A549 (cell line): ENCODE measurements at regions not wholly inside any gene's neighbourhood (a gene's known extent, or its start where the extent isn't known, plus 50 kb on each side); places are given as distances from the start of the nearest gene placed in this dataset.
A peak's percentile ranks its signal among the peaks of the same experiment; 100 is the strongest.
"Not testable (repeated sequence)": the region's sequence is repeated elsewhere in the genome, so short reads cannot be mapped to it uniquely, and the experiment has no call there.

Experiments
- ATAC-seq, 2 experiments: fragments of 200-7000 bp in 1 of 2; fragments of >200 bp in 1 of 2; cut with Nextera tagmentation in 1 of 2; cut with Tn5 transposase in 1 of 2; 3 replicates each; pipeline versions ENCODE4 v1.8.0 to v1.9.1; 2018 to 2020; ENCODE audit warnings: mild to moderate bottlenecking in 1 of 2, moderate library complexity in 1 of 2
- CTCF ChIA-PET: fragments of 300-600 bp; sonication (Branson Sonifier 250); formaldehyde crosslinking; extraction: SDS; loops from one replicate; lab custom pipeline; 2021; ENCODE audit warnings: antibody characterized with exemption, inconsistent platforms; lab: Yijun Ruan, JAX
- POLR2A ChIA-PET: fragments of 350-600 bp; formaldehyde crosslinking; extraction: SDS; loops from one replicate; lab custom pipeline; 2021; ENCODE audit warnings: antibody characterized with exemption, inconsistent platforms; lab: Yijun Ruan, JAX
- DNase-seq, 2 experiments: peaks; one replicate each; pipeline versions ENCODE4 v3.0.0 to v3.0.0-alpha.2; 2011 to 2016; ENCODE audit warnings: low read depth in 1 of 2, low spot score in 1 of 2
- FAIRE-seq: peaks from 2 replicates; lab custom pipeline; 2011; peaks lifted over from hg19 to GRCh38; lab: Jason Lieb, UNC
- H3K27ac ChIP-seq, 2 experiments: fragments of >200 bp; sonication (Bioruptor Twin); formaldehyde crosslinking; 3 replicates each; pipeline ENCODE4 v1.5.1; 2016 to 2017
- H3K4me1 ChIP-seq: fragments of >200 bp; sonication (Bioruptor Twin); formaldehyde crosslinking; 3 replicates; pipeline ENCODE4 v1.6.1; 2016
- H3K4me2 ChIP-seq: fragments of >200 bp; sonication (Bioruptor Twin); formaldehyde crosslinking; 3 replicates; pipeline ENCODE4 v1.6.1; 2016
- H3K4me3 ChIP-seq: fragments of >200 bp; sonication (Bioruptor Twin); formaldehyde crosslinking; 3 replicates; pipeline ENCODE4 v1.5.1; 2016
- H3K9me3 ChIP-seq: fragments of >200 bp; sonication (Bioruptor Twin); formaldehyde crosslinking; 3 replicates; pipeline ENCODE4 v1.6.1; 2016
- CBX2 ChIP-seq: fragments of 200-600 bp; sonication (generic); IDR thresholded peaks from 2 replicates; pipeline ENCODE4 v1.6.1; 2016; ENCODE audit warnings: low read depth, mild to moderate bottlenecking, borderline replicate concordance
- CHD2 ChIP-seq: fragments of 150-350 bp; IDR thresholded peaks from 2 replicates; pipeline ENCODE4 v1.6.1; 2014; ENCODE audit warnings: low read length; ENCODE audit not compliant: partially characterized antibody
- CHD4 ChIP-seq: fragments of 200-600 bp; sonication (generic); IDR thresholded peaks from 2 replicates; pipeline ENCODE4 v1.6.1; 2016; ENCODE audit warnings: antibody characterized with exemption, mild to moderate bottlenecking, borderline replicate concordance
- CTCF ChIP-seq: fragments of >200 bp; sonication (Bioruptor Twin); formaldehyde crosslinking; IDR thresholded peaks from 3 replicates; pipeline ENCODE4 v1.5.1; 2016
- EP300 ChIP-seq, 2 experiments: fragments of >200 bp; sonication (Bioruptor Twin); formaldehyde crosslinking; IDR thresholded peaks; 2 replicates in 1 of 2; 3 replicates in 1 of 2; pipeline ENCODE4 v1.6.1; 2016 to 2017
- FOSB ChIP-seq: fragments of 250-450 bp; sonication (Bioruptor Pico); IDR thresholded peaks from 2 replicates; pipeline ENCODE4 v1.5.0; 2020; ENCODE audit warnings: mild to moderate bottlenecking, moderate library complexity
- FOSL2 ChIP-seq, 2 experiments: fragments of 450-650 bp in 1 of 2; fragments of >200 bp in 1 of 2; sonication (Bioruptor Twin) in 1 of 2; formaldehyde crosslinking; IDR thresholded peaks; 2 replicates each; pipeline versions ENCODE4 v1.5.0 to v1.6.1; 2016 to 2020; ENCODE audit warnings: mild to moderate bottlenecking in 1 of 2, moderate library complexity in 1 of 2
- HEYL ChIP-seq: fragments of 250-450 bp; sonication (Bioruptor Pico); IDR thresholded peaks from 2 replicates; pipeline ENCODE4 v1.8.0; 2021; ENCODE audit warnings: mild to moderate bottlenecking, moderate library complexity
- HMGXB4 ChIP-seq: fragments of 250-450 bp; sonication (Bioruptor Pico); IDR thresholded peaks from 2 replicates; pipeline ENCODE4 v1.5.0; 2021; ENCODE audit warnings: mild to moderate bottlenecking, moderate library complexity, borderline replicate concordance
- KDM1A ChIP-seq: fragments of 200-600 bp; sonication (generic); IDR thresholded peaks from 2 replicates; pipeline ENCODE4 v1.6.1; 2016; ENCODE audit warnings: low read depth, mild to moderate bottlenecking
- MAFK ChIP-seq: fragments of 450-650 bp; IDR thresholded peaks from 2 replicates; pipeline ENCODE4 v1.6.1; 2014; ENCODE audit not compliant: partially characterized antibody
- RAD21 ChIP-seq, 2 experiments: fragments of >200 bp in 1 of 2; sonication (Bioruptor Twin) in 1 of 2; formaldehyde crosslinking in 1 of 2; IDR thresholded peaks in 1 of 2; conservative IDR thresholded peaks in 1 of 2; 2 replicates in 1 of 2; 3 replicates in 1 of 2; pipeline ENCODE4 v1.6.1; 2012 to 2018; ENCODE audit warnings: inconsistent platforms in 1 of 2
- SMC3 ChIP-seq: fragments of >200 bp; sonication (Bioruptor Twin); formaldehyde crosslinking; IDR thresholded peaks from 3 replicates; pipeline ENCODE4 v1.6.1; 2018; ENCODE audit warnings: inconsistent platforms
- ZC3H11A ChIP-seq: fragments of 450-650 bp; IDR thresholded peaks from 2 replicates; pipeline ENCODE4 v1.6.1; 2014; ENCODE audit warnings: antibody characterized with exemption, mild to moderate bottlenecking
- ZFP36 ChIP-seq: fragments of 450-650 bp; IDR thresholded peaks from 2 replicates; pipeline ENCODE4 v1.6.1; 2014; ENCODE audit warnings: borderline replicate concordance; ENCODE audit not compliant: partially characterized antibody
- ZNF302 ChIP-seq: fragments of 250-450 bp; sonication (Bioruptor Pico); IDR thresholded peaks from 2 replicates; pipeline ENCODE4 v1.9.0; 2021; ENCODE audit warnings: inconsistent platforms, mild to moderate bottlenecking, moderate library complexity
- WGBS: methylation state at CpG from one replicate; pipeline ENCODE4 v1.1.6; 2017; ENCODE audit errors: missing lambda C conversion rate; 5-methylcytosine and 5-hydroxymethylcytosine counted together

- TF ChIP-seq HMGXB4 (CRISPR knock-in tag) (no peak), CBX2 (no peak), EP300 (IDR thresholded peaks at IDR 0.05) (no peak)
Observed at GRCh38 chr1:242670019-242670418, 145.5 kb upstream of the PLD5 start (continued).

- Histone ChIP-seq H3K4me2 (no peak overlapping the region), H3K9me3 (no peaks in the 10 kb centered on the region), H3K27ac (no peak overlapping the region), H3K4me1 (no peaks in the 10 kb centered on the region), H3K4me3 (no peak overlapping the region)
- CTCF ChIA-PET, result interaction anchor here (0.6 kb wide), 1 partner anchor 187 kb away, joined by 3 read pairs; no protein-coding TSS in a partner anchor
- TF ChIP-seq CHD4 (no peak), CHD2 (no peak)
- DNase-seq (no peak), ATAC-seq (no peak), FAIRE-seq (no peak)
- WGBS, result 59% methylated on average over 4 of the region's 4 CpGs
- POLR2A ChIA-PET, result no interaction called here
Observed at GRCh38 chr1:242662886-242663285, 138.4 kb upstream of the PLD5 start.

- TF ChIP-seq MAFK, result peak; percentile 54
- CTCF ChIA-PET, result interaction anchor here (0.7 to 0.9 kb wide), 2 partner anchors 9 to 29 kb away, joined by 3 read pairs; no protein-coding TSS in a partner anchor
- FAIRE-seq, H3K4me2 ChIP-seq, ATAC-seq, H3K4me1 ChIP-seq, DNase-seq, H3K27ac ChIP-seq, POLR2A ChIA-PET, H3K9me3 ChIP-seq, H3K4me3 ChIP-seq: not testable (repeated sequence)
Observed at GRCh38 chr1:242653772-242654171, 129.3 kb upstream of the PLD5 start.

GRCh38 chr1:242651817-242652216 is 127.3 kb upstream of the PLD5 start:
- Histone ChIP-seq H3K4me1 (no peaks in the 10 kb centered on the region), H3K4me2 (no peak overlapping the region), H3K4me3 (no peak overlapping the region), H3K9me3 (no peaks in the 10 kb centered on the region), H3K27ac (no peak overlapping the region)
- TF ChIP-seq RAD21 (conservative IDR thresholded peaks at IDR 0.05 in 1 of 2, IDR thresholded peaks at IDR 0.05 in 1 of 2) (peak; percentile 20 to 50; a peak in 2 of 5 replicates), KDM1A (no peak), FOSL2 (IDR thresholded peaks at IDR 0.05) (no peak), FOSL2 (CRISPR knock-in tag; IDR thresholded peaks at IDR 0.05) (no peak), CHD4 (no peak), CTCF (peak; percentile 29; the same call in 1 of the 3 replicates), FOSB (CRISPR knock-in tag) (no peak), SMC3 (peak; percentile 48), ZC3H11A (no peak)
- ATAC-seq (peak in 1 of 2 experiments; percentile 72; a peak in 3 of 6 replicates), DNase-seq (peak in 1 of 2 experiments; percentile 17), FAIRE-seq (no peak)
- ChIA-PET CTCF (interaction anchor here (0.6 to 0.9 kb wide), 3 partner anchors 18 to 199 kb away, joined by 3 read pairs; no protein-coding TSS in a partner anchor), POLR2A (no interaction called here)
- 9% methylated on average over 5 of the region's 5 CpGs for WGBS

GRCh38 chr1:242641461-242641860 is 117.0 kb upstream of the PLD5 start:
- Histone ChIP-seq H3K4me1 (no peaks in the 10 kb centered on the region), H3K9me3 (no peaks in the 10 kb centered on the region), H3K27ac (no peak overlapping the region), H3K4me3 (no peak overlapping the region), H3K4me2 (no peak overlapping the region)
- WGBS, result 17% methylated on average over 3 of the region's 3 CpGs
- ChIA-PET POLR2A (interaction anchor here (1.0 kb wide), 1 partner anchor 117 kb away, joined by 3 read pairs; the partner anchor contains the start of gene PLD5), CTCF (no interaction called here)
- no peak for DNase-seq
- ATAC-seq, result no peak
- no peak for FAIRE-seq
- TF ChIP-seq HEYL (CRISPR knock-in tag) (no peak), SMC3 (no peak), ZNF302 (CRISPR knock-in tag) (no peak), KDM1A (no peak), FOSL2 (IDR thresholded peaks at IDR 0.05) (no peak), FOSL2 (CRISPR knock-in tag; IDR thresholded peaks at IDR 0.05) (no peak), ZFP36 (no peak)
